HG03196 (cell line): ENCODE measurements at regions not wholly inside any gene's neighbourhood (a gene's known extent, or its start where the extent isn't known, plus 50 kb on each side); places are given as distances from the start of the nearest gene placed in this dataset.

ENCODE experiments used
- ATAC-seq: cut with Tn5 transposase; IDR thresholded peaks from one replicate; pipeline ENCODE4 v1.9.1; 2021; ENCODE audit not compliant: unreplicated experiment

DNA sequence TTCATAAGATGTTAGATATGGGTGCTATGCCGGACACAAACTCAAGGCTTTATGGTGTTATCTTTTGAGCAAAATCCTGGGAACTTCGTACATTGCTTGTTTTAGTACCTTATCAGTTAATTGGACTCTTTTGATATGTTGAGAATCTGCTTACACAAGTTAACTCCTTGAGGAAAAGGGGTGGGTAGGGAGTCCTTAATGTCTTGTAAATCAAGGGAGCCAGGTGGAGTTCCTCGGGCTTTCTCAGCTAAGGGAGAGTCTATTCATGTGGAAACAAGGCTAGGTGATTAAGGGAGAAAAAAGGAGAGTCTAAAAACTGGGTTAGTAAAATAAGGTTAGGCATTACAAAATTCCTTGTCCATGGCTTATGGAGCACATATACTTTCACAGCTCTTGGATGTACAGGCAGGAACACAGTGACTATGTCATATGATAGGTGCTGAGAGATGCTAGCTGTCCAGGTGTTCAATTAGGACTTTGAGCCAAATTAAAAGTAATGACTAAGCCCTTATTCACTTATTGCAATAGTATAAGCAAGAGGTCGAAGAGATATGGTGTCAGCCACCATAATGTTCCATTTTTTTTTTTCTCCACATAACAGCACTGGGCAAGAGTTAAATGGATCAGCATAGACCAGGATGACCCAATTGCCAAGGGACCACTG lies 59.5 kb upstream of the DYNAP start:
- ATAC-seq = no peak

DNA sequence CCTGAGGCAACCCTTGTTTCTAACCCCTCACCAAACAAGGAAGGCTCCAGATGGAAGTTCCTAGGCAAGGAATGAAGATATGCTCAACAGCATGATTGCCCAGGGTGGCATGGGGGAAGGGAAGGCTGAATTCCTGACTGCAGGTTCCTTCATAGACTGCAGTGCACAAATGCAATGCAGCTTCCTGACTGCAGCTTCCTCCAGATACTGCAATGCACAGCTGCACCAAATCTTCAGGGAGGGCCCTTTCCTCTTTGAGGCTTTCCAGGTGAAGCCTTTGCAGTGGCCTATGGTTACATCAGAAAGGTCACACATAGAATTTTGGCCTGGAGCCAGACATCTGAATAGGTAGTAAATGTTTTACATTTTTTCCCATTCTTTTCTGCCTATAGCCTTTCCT lies 58.8 kb upstream of the DYNAP start:
- ATAC-seq = no peak

DNA sequence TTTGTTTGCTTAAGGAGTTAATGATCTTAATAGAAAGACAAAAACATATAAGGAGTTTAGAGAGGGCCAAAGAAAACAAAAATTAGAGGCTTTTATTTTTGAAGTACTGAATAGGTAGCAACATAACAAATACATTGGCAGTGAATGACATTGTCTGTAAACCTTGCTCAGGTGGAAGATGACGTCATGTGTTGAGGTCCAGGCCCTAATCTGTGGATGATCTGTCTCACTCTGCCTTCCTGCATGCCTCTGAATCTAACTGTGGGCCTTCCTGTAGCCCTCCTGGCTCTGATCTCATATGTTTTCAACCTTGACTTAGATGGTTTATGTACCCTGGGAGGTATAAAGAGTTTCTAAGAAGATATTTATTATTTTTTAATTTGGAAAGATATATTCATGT lies 58.1 kb upstream of the DYNAP start:
- ATAC-seq = no peak
